PFSK-1 (cell line): ENCODE measurements at regions not wholly inside any gene's neighbourhood (a gene's known extent, or its start where the extent isn't known, plus 50 kb on each side); places are given as distances from the start of the nearest gene placed in this dataset.

Experiments used
- FOXP2 ChIP-seq: optimal IDR thresholded peaks from 2 replicates; pipeline ENCODE3; 2011; ENCODE audit warnings: borderline replicate concordance, control low read depth, inconsistent platforms; ENCODE audit not compliant: insufficient read depth; ENCODE audit errors: extremely low read length, extremely low read depth
- POLR2AphosphoS5 ChIP-seq: IDR thresholded peaks from 2 replicates; pipeline ENCODE4 v1.6.1; 2012; ENCODE audit warnings: low read depth, mild to moderate bottlenecking, control low read depth, low read length, moderate library complexity
- REST ChIP-seq, 2 experiments: IDR thresholded peaks; 2 replicates each; pipeline versions ENCODE4 v1.6.1 to v1.8.0; 2011 to 2012; ENCODE audit warnings: low read depth in 2 of 2, low read length in 2 of 2, control low read depth in 1 of 2, inconsistent platforms in 1 of 2, mild to moderate bottlenecking in 1 of 2, moderate library complexity in 1 of 2; ENCODE audit not compliant: insufficient read depth in 1 of 2
- SIN3A ChIP-seq: IDR thresholded peaks from 2 replicates; pipeline ENCODE4 v1.6.1; 2012; ENCODE audit warnings: mild to moderate bottlenecking, low read length, moderate library complexity, borderline replicate concordance; ENCODE audit not compliant: insufficient read depth
- TAF1 ChIP-seq: IDR thresholded peaks from 2 replicates; pipeline ENCODE4 v1.6.1; 2012; ENCODE audit warnings: low read length, control low read depth, borderline replicate concordance; ENCODE audit not compliant: insufficient read depth

GRCh38 chr1:60715970-60716369, 366.4 kb upstream of the NFIA start:
- no peak for TF ChIP-seq SIN3A
- TF ChIP-seq TAF1: no peak
- no peak for TF ChIP-seq POLR2AphosphoS5
- TF ChIP-seq FOXP2: no peak
- TF ChIP-seq REST (IDR thresholded peaks at IDR 0.05; ENCODE audit: insufficient read depth in 1 of 2, low read depth in 2 of 2, low read length in 2 of 2): no peak

- TF ChIP-seq FOXP2 (no peak), POLR2AphosphoS5 (no peak), REST (IDR thresholded peaks at IDR 0.05; ENCODE audit: insufficient read depth in 1 of 2, low read depth in 2 of 2, low read length in 2 of 2) (no peak), SIN3A (no peak), TAF1 (no peak)
These were observed 372.9 kb upstream of the NFIA start for GRCh38 chr1:60709426-60709825.

- no peak for TF ChIP-seq TAF1
- TF ChIP-seq REST (IDR thresholded peaks at IDR 0.05; ENCODE audit: insufficient read depth in 1 of 2, low read depth in 2 of 2, low read length in 2 of 2): no peak
- no peak for TF ChIP-seq POLR2AphosphoS5
- TF ChIP-seq FOXP2: no peak
- no peak for TF ChIP-seq SIN3A
These were observed 377.3 kb upstream of the NFIA start for GRCh38 chr1:60705026-60705425.

- TF ChIP-seq TAF1 (no peak), REST (IDR thresholded peaks at IDR 0.05; ENCODE audit: insufficient read depth in 1 of 2, low read depth in 2 of 2, low read length in 2 of 2) (no peak), SIN3A (no peak)
These were observed 379.2 kb upstream of the NFIA start for GRCh38 chr1:60703155-60703554.

- TF ChIP-seq POLR2AphosphoS5 (no peak), TAF1 (no peak), SIN3A (no peak), REST (IDR thresholded peaks at IDR 0.05; ENCODE audit: insufficient read depth in 1 of 2, low read depth in 2 of 2, low read length in 2 of 2) (no peak), FOXP2 (no peak)
These were observed 383.0 kb upstream of the NFIA start for GRCh38 chr1:60699325-60699724.
